ENCODE measurements at regions not wholly inside any gene's neighbourhood (a gene's known extent, or its start where the extent isn't known, plus 50 kb on each side); places are given as distances from the start of the nearest gene placed in this dataset.

GRCh38 chr3:147312786-147313280, 93.5 kb downstream of the ZIC4 start:
- no peak for TF ChIP-seq CTCF (IDR thresholded peaks at IDR 0.05)
- Mint-ChIP-seq H3K4me3 (no peak overlapping the region), H3K36me3 (ENCODE audit: low read depth) (no peaks in the 10 kb centered on the region), H3K4me1 (peaks cover 5% of the 10 kb centered on the region), H3K27ac (no peak overlapping the region), H3K27me3 (ENCODE audit: low read depth, poor library complexity) (no peaks in the 10 kb centered on the region), H3K9me3 (no peaks in the 10 kb centered on the region)
- DNase-seq, result no peak

GRCh38 chr3:147311716-147312115, 94.6 kb downstream of the ZIC4 start:
- Mint-ChIP-seq H3K27ac (no peak overlapping the region), H3K27me3 (ENCODE audit: low read depth, poor library complexity) (peaks cover 2% of the 10 kb centered on the region), H3K9me3 (no peaks in the 10 kb centered on the region), H3K36me3 (ENCODE audit: low read depth) (no peaks in the 10 kb centered on the region), H3K4me3 (no peak overlapping the region), H3K4me1 (peaks cover 5% of the 10 kb centered on the region)
- TF ChIP-seq CTCF (IDR thresholded peaks at IDR 0.05), result no peak
- DNase-seq, result no peak

GRCh38 chr3:147305533-147306250, 100.7 kb downstream of the ZIC4 start:
- Mint-ChIP-seq H3K9me3 (no peaks in the 10 kb centered on the region), H3K4me1 (no peaks in the 10 kb centered on the region), H3K36me3 (ENCODE audit: low read depth) (no peaks in the 10 kb centered on the region), H3K27me3 (ENCODE audit: low read depth, poor library complexity) (peaks cover 2% of the 10 kb centered on the region), H3K4me3 (no peak overlapping the region), H3K27ac (no peak overlapping the region)
- DNase-seq, result no peak
- TF ChIP-seq CTCF (IDR thresholded peaks at IDR 0.05), result no peak

- no peaks in the 10 kb centered on the region for H3K36me3 Mint-ChIP-seq (ENCODE audit: low read depth)
- H3K27ac Mint-ChIP-seq, result no peak overlapping the region
- no peak for TF ChIP-seq CTCF (IDR thresholded peaks at IDR 0.05)
- H3K4me1 Mint-ChIP-seq, result no peaks in the 10 kb centered on the region
- DNase-seq, result no peak
- no peak overlapping the region for H3K4me3 Mint-ChIP-seq
- no peaks in the 10 kb centered on the region for H3K9me3 Mint-ChIP-seq
- peaks cover 2% of the 10 kb centered on the region for H3K27me3 Mint-ChIP-seq (ENCODE audit: low read depth, poor library complexity)
These were observed 101.6 kb downstream of the ZIC4 start for GRCh38 chr3:147304756-147305155.

GRCh38 chr3:147301781-147302180, 104.6 kb downstream of the ZIC4 start:
- H3K27me3 Mint-ChIP-seq (ENCODE audit: low read depth, poor library complexity), result no peaks in the 10 kb centered on the region
- no peak for TF ChIP-seq CTCF (IDR thresholded peaks at IDR 0.05)
- no peaks in the 10 kb centered on the region for H3K36me3 Mint-ChIP-seq (ENCODE audit: low read depth)
- no peak overlapping the region for H3K4me3 Mint-ChIP-seq
- H3K27ac Mint-ChIP-seq, result no peak overlapping the region
- H3K4me1 Mint-ChIP-seq, result peaks cover 4% of the 10 kb centered on the region
- H3K9me3 Mint-ChIP-seq, result no peaks in the 10 kb centered on the region
- no peak for DNase-seq

- no peaks in the 10 kb centered on the region for H3K36me3 Mint-ChIP-seq (ENCODE audit: low read depth)
- no peak for TF ChIP-seq CTCF (IDR thresholded peaks at IDR 0.05)
These were observed 106.7 kb downstream of the ZIC4 start for GRCh38 chr3:147299656-147300055.

More at GRCh38 chr3:147299656-147300055, 106.7 kb downstream of the ZIC4 start:
- Mint-ChIP-seq H3K27me3 (ENCODE audit: low read depth, poor library complexity) (no peaks in the 10 kb centered on the region), H3K27ac (no peak overlapping the region), H3K4me3 (no peak overlapping the region), H3K9me3 (no peaks in the 10 kb centered on the region), H3K4me1 (peaks cover 4% of the 10 kb centered on the region)
- DNase-seq, result no peak

Measured in nephron progenitor cell (in vitro differentiated cells).